Thymus (tissue), 11 donors: ENCODE measurements at regions not wholly inside any gene's neighbourhood (a gene's known extent, or its start where the extent isn't known, plus 50 kb on each side); places are given as distances from the start of the nearest gene placed in this dataset.
"Not testable (repeated sequence)": the region's sequence is repeated elsewhere in the genome, so short reads cannot be mapped to it uniquely, and the experiment has no call there.

Source experiments
- DNase-seq, 9 donors: peaks; one replicate each; pipeline ENCODE4 v3.0.0-alpha.2; 2013; ENCODE audit warnings: low spot score in 9 of 9, low read depth in 6 of 9, missing footprints in 1 of 9
- H3K27ac ChIP-seq, 2 donors: one replicate each; pipeline ENCODE4 v1.5.1; 2013; ENCODE audit warnings: control low read depth in 1 of 2, low read depth in 1 of 2, low read length in 1 of 2, mild to moderate bottlenecking in 1 of 2, moderate library complexity in 1 of 2
- H3K27me3 ChIP-seq, 2 donors: one replicate each; pipeline ENCODE4 v1.5.1; 2013; ENCODE audit warnings: low read length in 1 of 2; ENCODE audit not compliant: control insufficient read depth in 2 of 2, insufficient read depth in 1 of 2
- H3K36me3 ChIP-seq, 2 donors: one replicate each; pipeline ENCODE4 v1.5.1; 2013; ENCODE audit warnings: low read length in 1 of 2, mild to moderate bottlenecking in 1 of 2, moderate library complexity in 1 of 2; ENCODE audit not compliant: control insufficient read depth in 2 of 2, insufficient read depth in 2 of 2
- H3K4me1 ChIP-seq, 2 donors: one replicate each; pipeline ENCODE4 v1.5.1; 2013; ENCODE audit warnings: low read length in 2 of 2; ENCODE audit not compliant: control insufficient read depth in 2 of 2, insufficient read depth in 2 of 2
- H3K4me3 ChIP-seq, 2 donors: one replicate each; pipeline ENCODE4 v1.5.1; 2013; ENCODE audit warnings: low read length in 2 of 2, control low read depth in 1 of 2, mild to moderate bottlenecking in 1 of 2
- H3K9me3 ChIP-seq, 2 donors: one replicate each; pipeline ENCODE4 v1.5.1; 2013; ENCODE audit warnings: low read length in 1 of 2, mild to moderate bottlenecking in 1 of 2; ENCODE audit not compliant: control insufficient read depth in 2 of 2, insufficient read depth in 1 of 2
- WGBS: extraction: QIAGEN DNeasy Blood & Tissue Kit; methylation state at CpG from one replicate; pipeline ENCODE4 v1.1.7; 2013; 5-methylcytosine and 5-hydroxymethylcytosine counted together
- donor health status: healthy.

DNA sequence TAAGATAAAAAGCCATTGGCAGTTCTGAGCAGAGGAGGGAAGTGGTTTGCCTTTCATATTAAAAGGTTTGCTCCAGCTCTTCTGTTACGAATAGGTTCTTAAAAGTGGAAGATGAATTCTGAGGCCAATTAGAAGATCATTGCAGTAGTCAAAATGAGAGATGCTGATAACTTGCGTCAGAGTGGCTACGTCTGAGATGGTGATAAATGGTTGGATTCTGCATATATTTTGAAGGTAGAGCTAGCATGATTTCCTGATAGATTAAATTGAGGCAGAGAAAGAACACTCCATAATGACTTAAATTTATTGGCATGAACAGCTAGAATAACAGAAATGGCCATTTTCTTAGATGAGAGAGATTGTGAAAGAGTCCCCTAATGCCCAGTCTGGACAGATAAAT is 652.6 kb downstream of the DACH1 start:
- Histone ChIP-seq H3K27ac (no peak overlapping the region), H3K4me3 (no peak overlapping the region), H3K4me1 (no peaks in the 10 kb centered on the region), H3K27me3 (no peaks in the 10 kb centered on the region), H3K9me3 (no peaks in the 10 kb centered on the region), H3K36me3 (no peaks in the 10 kb centered on the region)
- 95% methylated on average over 3 of the region's 3 CpGs for WGBS
- no peak for DNase-seq

DNA sequence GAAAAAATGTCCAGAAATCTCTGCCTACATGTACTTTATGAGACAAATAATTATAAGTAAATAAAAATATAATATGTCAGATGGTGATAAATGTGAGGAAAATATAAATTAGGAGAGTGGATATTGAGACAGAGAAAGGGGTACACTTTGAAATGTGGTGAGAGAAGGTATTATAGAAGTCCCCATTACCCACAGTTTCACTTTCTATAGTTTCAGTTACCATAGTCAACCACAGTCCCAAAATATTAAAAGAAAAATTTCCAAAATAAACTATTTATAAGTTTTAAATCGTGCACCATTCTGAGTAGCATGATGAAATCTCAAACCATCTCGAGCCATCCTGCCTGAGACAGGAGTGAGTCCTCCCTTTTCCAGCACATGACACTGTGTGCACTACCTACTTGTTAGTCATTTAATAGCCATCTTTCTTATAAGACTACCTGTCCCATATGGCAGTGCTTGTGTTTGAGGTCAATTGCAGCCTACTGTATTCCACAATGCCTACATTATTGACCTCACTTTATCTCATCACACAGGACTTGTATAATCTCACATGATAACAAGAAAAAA is 653.7 kb downstream of the DACH1 start:
- H3K4me1 ChIP-seq: no peaks in the 10 kb centered on the region
- H3K9me3 ChIP-seq: no peaks in the 10 kb centered on the region
- DNase-seq: no peak
- WGBS: 90% methylated on average over 2 of the region's 2 CpGs
- H3K4me3 ChIP-seq: no peak overlapping the region
- H3K36me3 ChIP-seq: no peaks in the 10 kb centered on the region
- H3K27ac ChIP-seq: no peak overlapping the region
- no peaks in the 10 kb centered on the region for H3K27me3 ChIP-seq

DNA sequence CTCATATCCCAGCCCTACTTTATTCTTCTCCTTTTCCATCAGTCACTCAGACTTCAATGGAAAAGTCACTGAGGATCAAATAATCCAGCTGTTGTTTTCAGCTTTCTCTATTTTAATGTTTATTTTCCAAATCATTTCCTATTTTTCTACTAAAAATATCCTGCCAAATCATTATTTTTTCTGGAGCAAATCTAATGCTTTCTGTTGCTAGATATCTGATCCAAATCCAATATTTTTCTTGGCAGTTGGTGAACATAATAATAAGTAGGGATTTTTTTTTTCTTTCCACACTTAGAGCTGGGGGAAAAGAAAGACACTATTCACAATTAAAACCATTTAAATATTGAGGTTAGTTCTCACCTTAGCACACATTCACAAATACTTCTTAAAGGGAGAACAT is 656.1 kb downstream of the DACH1 start:
- Histone ChIP-seq H3K4me1 (no peaks in the 10 kb centered on the region), H3K27ac (no peak overlapping the region)
- no peak for DNase-seq

DNA sequence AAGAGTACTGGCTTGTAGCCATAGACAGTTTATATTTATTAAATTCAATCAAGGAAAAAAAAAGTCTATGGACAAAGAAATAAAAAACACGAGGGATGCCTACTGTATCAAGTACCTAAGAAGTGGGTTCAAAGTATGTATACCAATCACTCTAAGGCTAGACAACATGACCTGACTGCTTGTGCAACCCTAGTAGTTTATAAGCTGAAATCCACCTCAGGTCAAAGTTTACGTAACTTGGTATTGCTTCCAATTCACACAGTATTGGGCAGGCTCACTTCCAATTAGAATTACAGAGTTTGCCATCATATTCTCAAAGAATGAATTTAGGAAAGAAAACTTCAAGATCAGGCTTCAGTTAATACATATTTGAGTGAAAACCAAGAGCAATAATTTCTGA is 657.8 kb downstream of the DACH1 start:
- no peaks in the 10 kb centered on the region for H3K9me3 ChIP-seq
- H3K27me3 ChIP-seq: no peaks in the 10 kb centered on the region
- DNase-seq: no peak
- H3K4me3 ChIP-seq: no peak overlapping the region
- H3K4me1 ChIP-seq: no peaks in the 10 kb centered on the region
- H3K36me3 ChIP-seq: no peaks in the 10 kb centered on the region
- no peak overlapping the region for H3K27ac ChIP-seq
- WGBS: 95% methylated on average over 2 of the region's 2 CpGs

More for the DNA sequence above, 656.1 kb downstream of the DACH1 start:
- no peak overlapping the region for H3K4me3 ChIP-seq
- no peaks in the 10 kb centered on the region for H3K27me3 ChIP-seq
- H3K36me3 ChIP-seq: no peaks in the 10 kb centered on the region
- no peaks in the 10 kb centered on the region for H3K9me3 ChIP-seq

DNA sequence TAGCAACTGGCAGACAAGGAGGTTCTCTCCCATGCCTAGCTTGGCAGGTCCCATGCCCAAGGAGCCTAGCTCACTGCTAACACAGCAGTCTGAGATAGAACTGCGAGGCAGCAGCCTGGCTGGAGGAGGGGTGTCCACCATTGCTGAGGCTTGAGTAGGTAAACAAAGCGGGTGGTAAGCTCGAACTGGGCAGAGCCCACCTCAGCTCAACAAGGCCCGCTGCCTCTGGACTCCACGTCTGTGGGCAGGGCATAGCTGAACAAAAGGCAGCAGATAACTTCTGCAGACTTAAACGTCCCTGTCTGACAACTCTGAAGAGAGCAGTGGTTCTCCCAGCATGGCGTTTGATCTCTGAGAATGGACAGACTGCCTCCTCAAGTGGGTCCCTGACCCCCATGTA is 682.4 kb downstream of the DACH1 start:
- H3K36me3 ChIP-seq, DNase-seq, H3K4me1 ChIP-seq, H3K27ac ChIP-seq, H3K27me3 ChIP-seq, H3K4me3 ChIP-seq: not testable (repeated sequence)
- WGBS: 95% methylated on average over 7 of the region's 7 CpGs
- peaks cover 0 to 17% of the 10 kb centered on the region in 2 donors for H3K9me3 ChIP-seq

DNA sequence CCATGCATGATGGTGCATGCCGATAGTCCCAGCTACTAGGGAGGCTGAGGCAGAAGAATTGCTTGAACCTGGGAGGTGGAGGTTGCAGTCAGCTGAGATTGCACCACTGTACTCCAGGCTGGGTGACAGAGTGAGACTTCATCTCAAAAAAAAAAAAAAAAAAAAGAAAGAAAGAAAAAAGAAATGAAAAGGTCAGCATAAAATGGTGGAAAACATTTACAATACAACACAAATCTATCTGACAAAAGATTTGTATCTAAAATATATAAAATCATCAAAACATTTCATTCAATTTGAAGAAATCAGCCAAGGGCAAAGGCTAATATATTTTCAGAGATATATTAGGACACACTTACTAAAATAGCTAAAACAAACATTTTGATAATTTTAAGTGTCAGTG is 683.7 kb downstream of the DACH1 start:
- H3K9me3 ChIP-seq: peaks cover 0 to 17% of the 10 kb centered on the region in 2 donors
- not testable (repeated sequence) for H3K4me1 ChIP-seq, DNase-seq, H3K27ac ChIP-seq, H3K36me3 ChIP-seq, H3K27me3 ChIP-seq, H3K4me3 ChIP-seq
- WGBS: 98% methylated on average over 1 of the region's 1 CpG

DNA sequence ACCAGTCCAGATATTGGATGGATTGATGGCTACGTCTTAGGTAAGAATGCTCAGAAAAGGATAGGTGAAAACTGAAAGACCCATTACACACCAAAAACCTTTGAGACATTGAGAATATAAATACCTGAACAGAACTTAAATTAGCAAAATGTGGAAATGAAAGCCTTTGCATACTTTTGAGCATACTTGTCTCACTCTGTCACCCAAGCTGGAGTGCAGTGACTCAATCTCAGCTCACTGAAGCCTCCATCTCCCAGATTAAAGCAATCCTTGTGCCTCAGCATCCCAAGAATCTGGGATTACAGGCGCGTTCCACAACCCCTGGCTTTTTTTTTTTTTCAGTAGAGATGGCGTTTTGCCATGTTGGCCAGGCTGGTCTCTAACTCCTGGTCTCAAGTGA is 695.3 kb downstream of the DACH1 start:
- H3K4me3 ChIP-seq: no peak overlapping the region
- no peaks in the 10 kb centered on the region for H3K4me1 ChIP-seq
- H3K36me3 ChIP-seq: no peaks in the 10 kb centered on the region
- WGBS: 95% methylated on average over 4 of the region's 4 CpGs
- DNase-seq: no peak
- no peaks in the 10 kb centered on the region for H3K27me3 ChIP-seq
- H3K27ac ChIP-seq: no peak overlapping the region
- peaks cover 0 to 2% of the 10 kb centered on the region in 2 donors for H3K9me3 ChIP-seq

DNA sequence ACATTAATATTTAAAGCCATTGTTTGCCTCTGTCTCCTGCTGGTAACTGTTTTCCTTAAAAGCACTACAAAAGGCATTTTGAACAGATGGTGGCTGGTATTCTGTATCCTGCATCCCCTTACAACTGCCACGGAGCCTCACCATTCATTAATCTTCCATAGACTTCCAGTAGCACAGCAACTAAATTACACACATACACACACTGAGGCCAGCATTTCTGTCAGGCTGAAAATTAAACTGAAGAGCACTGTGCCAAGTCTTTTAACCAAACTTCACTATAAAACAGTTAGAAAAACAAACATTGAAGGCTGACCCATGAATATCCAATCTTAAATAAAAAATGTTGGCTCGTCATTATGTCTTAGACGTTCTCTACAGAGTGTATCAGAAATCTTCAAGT is 697.8 kb downstream of the DACH1 start:
- H3K36me3 ChIP-seq: no peaks in the 10 kb centered on the region
- no peak for DNase-seq
- no peaks in the 10 kb centered on the region for H3K4me1 ChIP-seq
- peaks cover 0 to under 1% of the 10 kb centered on the region in 2 donors for H3K9me3 ChIP-seq
- 77% methylated on average over 3 of the region's 3 CpGs for whole genome bisulfite sequencing
- no peak overlapping the region for H3K27ac ChIP-seq
- no peak overlapping the region for H3K4me3 ChIP-seq
- no peaks in the 10 kb centered on the region for H3K27me3 ChIP-seq

DNA sequence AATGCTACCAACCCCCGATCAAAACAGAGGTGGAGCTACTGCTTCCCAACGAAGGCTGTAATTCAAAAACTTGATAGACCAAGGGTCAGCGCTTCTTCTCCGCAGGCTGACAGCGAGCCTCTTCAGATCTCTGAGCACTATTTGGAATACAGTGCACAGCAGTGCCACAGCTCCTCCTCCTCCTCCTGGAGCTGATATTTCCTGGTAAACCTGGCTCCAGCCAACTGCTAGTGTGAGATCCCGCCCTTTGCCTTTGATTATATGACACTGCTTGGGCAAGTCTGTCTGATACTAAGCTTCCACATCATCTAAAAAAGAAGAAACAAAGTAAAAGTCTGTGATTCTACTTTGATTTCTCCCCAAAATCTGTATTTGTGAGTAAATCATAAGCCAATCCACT is 710.5 kb downstream of the DACH1 start:
- no peaks in the 10 kb centered on the region for H3K27me3 ChIP-seq
- no peak for DNase-seq
- H3K27ac ChIP-seq: no peak overlapping the region
- no peak overlapping the region for H3K4me3 ChIP-seq
- WGBS: 96% methylated on average over 6 of the region's 6 CpGs
- no peaks in the 10 kb centered on the region for H3K36me3 ChIP-seq
- no peaks in the 10 kb centered on the region for H3K9me3 ChIP-seq
- no peaks in the 10 kb centered on the region for H3K4me1 ChIP-seq
